ENCODE measurements at regions not wholly inside any gene's neighbourhood (a gene's known extent, or its start where the extent isn't known, plus 50 kb on each side); places are given as distances from the start of the nearest gene placed in this dataset.

DNA sequence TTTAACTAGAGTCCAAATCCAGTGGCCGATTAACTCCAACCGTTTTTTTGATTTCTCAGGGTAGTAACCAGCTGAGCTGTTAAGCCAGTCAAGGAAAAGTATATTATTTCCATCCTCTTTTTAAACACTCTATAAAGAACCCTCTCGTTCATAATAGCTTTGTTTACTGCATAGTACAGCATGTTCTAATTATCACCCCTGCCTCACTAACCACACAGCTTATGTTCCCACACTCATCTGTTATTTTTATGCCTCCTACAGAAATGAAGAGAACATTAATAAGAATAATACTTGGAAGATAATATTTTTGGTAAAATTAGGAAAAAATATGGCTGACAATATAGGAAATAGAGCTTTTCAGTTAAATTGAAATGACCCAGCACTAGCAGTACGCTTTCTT lies 2132.8 kb upstream of the CELF4 start:
- no peak for TF ChIP-seq EP300 (IDR thresholded peaks at IDR 0.05)
- TF ChIP-seq POLR2AphosphoS5 (IDR thresholded peaks at IDR 0.05), result no peak
- TF ChIP-seq, protein P1, sequence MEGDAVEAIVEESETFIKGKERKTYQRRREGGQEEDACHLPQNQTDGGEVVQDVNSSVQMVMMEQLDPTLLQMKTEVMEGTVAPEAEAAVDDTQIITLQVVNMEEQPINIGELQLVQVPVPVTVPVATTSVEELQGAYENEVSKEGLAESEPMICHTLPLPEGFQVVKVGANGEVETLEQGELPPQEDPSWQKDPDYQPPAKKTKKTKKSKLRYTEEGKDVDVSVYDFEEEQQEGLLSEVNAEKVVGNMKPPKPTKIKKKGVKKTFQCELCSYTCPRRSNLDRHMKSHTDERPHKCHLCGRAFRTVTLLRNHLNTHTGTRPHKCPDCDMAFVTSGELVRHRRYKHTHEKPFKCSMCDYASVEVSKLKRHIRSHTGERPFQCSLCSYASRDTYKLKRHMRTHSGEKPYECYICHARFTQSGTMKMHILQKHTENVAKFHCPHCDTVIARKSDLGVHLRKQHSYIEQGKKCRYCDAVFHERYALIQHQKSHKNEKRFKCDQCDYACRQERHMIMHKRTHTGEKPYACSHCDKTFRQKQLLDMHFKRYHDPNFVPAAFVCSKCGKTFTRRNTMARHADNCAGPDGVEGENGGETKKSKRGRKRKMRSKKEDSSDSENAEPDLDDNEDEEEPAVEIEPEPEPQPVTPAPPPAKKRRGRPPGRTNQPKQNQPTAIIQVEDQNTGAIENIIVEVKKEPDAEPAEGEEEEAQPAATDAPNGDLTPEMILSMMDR (IDR thresholded peaks at IDR 0.05), result no peak
- TF ChIP-seq POLR2A (IDR thresholded peaks at IDR 0.05), result no peak
- H3K27me3 ChIP-seq, result no peaks in the 10 kb centered on the region
- H3K36me3 ChIP-seq, result no peaks in the 10 kb centered on the region
- no peak for DNase-seq
- no peak overlapping the region for H3K27ac ChIP-seq
- H3K4me1 ChIP-seq, result no peaks in the 10 kb centered on the region
- H3K9me3 ChIP-seq, result no peaks in the 10 kb centered on the region
- WGBS, 2 donors, result 80 to 81% methylated on average over 4 of the region's 4 CpGs
- intact Hi-C loops (cut with DNase I), result no loop called here
- H3K4me3 ChIP-seq, result no peak overlapping the region

DNA sequence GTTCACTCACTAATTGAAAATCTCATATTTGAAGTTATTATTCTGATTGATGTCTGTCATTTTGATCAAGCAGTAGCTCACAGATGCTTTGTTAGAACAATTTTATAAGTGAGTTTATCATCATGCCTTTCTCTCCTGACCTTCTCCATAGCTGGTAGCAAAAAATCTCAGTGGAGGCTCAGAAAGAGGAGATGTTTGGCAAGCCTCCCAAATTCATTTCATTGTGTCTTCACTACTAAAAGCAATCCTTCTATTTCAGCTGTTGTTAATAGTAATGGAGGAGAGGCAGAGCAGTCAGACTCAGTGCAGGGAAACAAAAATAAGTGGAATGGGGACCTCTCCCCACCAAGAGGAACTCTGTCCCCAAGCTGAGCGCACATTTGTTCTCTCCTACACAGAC lies 2127.8 kb upstream of the CELF4 start:
- WGBS, 2 donors, result 92 to 100% methylated on average over 1 of the region's 1 CpG
- H3K4me1 ChIP-seq, result no peaks in the 10 kb centered on the region
- intact Hi-C loops (cut with DNase I), result no loop called here
- no peak for DNase-seq
- no peaks in the 10 kb centered on the region for H3K36me3 ChIP-seq
- no peak overlapping the region for H3K4me3 ChIP-seq
- TF ChIP-seq EP300 (IDR thresholded peaks at IDR 0.05), result no peak
- TF ChIP-seq POLR2AphosphoS5 (IDR thresholded peaks at IDR 0.05), result no peak
- TF ChIP-seq, protein P1 (IDR thresholded peaks at IDR 0.05), result no peak
- no peak for TF ChIP-seq POLR2A (IDR thresholded peaks at IDR 0.05)
- H3K9me3 ChIP-seq, result no peaks in the 10 kb centered on the region
- no peaks in the 10 kb centered on the region for H3K27me3 ChIP-seq
- H3K27ac ChIP-seq, result no peak overlapping the region

DNA sequence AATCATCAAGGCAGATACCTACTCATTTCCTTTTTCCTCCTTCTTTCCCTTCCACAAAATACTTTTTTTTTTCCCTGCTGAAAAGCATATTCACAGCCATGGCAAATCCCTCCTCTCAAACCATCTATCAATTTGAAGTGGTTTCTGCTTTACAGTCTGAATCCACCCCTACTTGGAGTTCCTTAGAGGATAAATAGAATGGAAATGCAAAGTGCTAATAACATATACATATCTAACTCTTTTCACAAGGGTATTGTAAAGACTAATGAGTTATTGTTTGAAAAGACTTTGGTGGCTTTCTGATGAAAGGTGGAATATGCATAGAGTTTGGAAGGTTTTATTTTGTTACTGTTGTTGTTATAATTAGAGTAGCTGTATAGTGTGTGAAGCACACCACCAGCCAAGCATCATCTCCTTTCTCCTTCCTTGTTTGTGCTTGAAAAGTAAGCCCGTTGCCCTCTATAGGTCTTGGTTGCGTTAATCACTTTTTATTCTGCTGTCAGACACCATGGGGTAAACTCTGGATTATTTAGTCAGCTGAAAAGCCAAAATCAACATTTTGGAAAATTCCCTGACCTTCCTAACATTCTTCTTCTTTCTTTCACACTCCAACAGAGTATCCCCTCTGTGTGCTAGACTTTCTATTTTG lies 2126.9 kb upstream of the CELF4 start:
- WGBS, 2 donors, result 76 to 88% methylated on average over 2 of the region's 2 CpGs
- no peak overlapping the region for H3K4me3 ChIP-seq
- no peak for TF ChIP-seq EP300 (IDR thresholded peaks at IDR 0.05)
- no peak for TF ChIP-seq POLR2A (IDR thresholded peaks at IDR 0.05)
- TF ChIP-seq, protein P1 (IDR thresholded peaks at IDR 0.05), result no peak
- no peak for TF ChIP-seq POLR2AphosphoS5 (IDR thresholded peaks at IDR 0.05)

DNA sequence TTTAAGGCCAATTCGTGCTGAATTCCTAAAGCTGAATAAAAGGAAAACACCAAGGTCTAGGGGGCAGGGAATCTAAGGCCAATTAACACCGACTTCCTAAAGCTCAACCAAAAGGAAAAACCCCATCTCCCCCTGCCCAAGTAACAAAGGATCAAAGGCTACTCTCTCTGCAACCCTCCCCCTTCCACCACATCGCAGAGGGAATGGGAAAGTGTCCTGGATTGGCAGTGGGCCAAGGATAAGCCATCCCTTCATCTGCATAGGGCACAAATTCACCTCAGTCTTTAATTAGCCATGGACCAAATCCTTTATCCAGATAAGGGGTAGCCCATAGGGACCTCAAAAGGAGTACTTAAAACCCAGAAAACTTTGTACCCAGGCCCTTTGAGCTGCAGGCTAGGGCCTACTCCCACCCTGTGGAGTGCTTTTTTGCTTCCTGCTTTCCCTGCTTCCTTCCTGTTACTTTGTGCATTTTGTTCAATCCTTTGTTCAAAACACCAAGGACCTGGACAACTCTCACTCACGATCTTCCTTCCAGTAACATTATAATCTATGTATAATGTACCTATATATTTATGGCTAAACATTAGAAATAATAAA lies 2119.8 kb upstream of the CELF4 start:
- Histone ChIP-seq H3K36me3 (no peaks in the 10 kb centered on the region), H3K9me3 (no peaks in the 10 kb centered on the region), H3K4me1 (no peaks in the 10 kb centered on the region), H3K27me3 (no peaks in the 10 kb centered on the region), H3K4me3 (no peak overlapping the region), H3K27ac (no peak overlapping the region)
- DNase-seq, result no peak
- intact Hi-C loops (cut with DNase I), result no loop called here
- 71 to 72% methylated on average over 4 of the region's 4 CpGs for WGBS, 2 donors
- TF ChIP-seq POLR2A (IDR thresholded peaks at IDR 0.05) (no peak), EP300 (IDR thresholded peaks at IDR 0.05) (no peak), POLR2AphosphoS5 (IDR thresholded peaks at IDR 0.05) (no peak)
- TF ChIP-seq, protein P1 (IDR thresholded peaks at IDR 0.05), result no peak

More for the DNA sequence above, 2126.9 kb upstream of the CELF4 start:
- no peaks in the 10 kb centered on the region for H3K36me3 ChIP-seq
- no peaks in the 10 kb centered on the region for H3K27me3 ChIP-seq
- no peak overlapping the region for H3K27ac ChIP-seq
- DNase-seq, result no peak
- intact Hi-C loops (cut with DNase I), result no loop called here
- no peaks in the 10 kb centered on the region for H3K9me3 ChIP-seq
- no peaks in the 10 kb centered on the region for H3K4me1 ChIP-seq

Data from sigmoid colon (tissue), 6 donors.